ENCODE measurements at regions not wholly inside any gene's neighbourhood (a gene's known extent, or its start where the extent isn't known, plus 50 kb on each side); places are given as distances from the start of the nearest gene placed in this dataset.
A peak's percentile ranks its signal among the peaks of the same experiment; 100 is the strongest.

DNA sequence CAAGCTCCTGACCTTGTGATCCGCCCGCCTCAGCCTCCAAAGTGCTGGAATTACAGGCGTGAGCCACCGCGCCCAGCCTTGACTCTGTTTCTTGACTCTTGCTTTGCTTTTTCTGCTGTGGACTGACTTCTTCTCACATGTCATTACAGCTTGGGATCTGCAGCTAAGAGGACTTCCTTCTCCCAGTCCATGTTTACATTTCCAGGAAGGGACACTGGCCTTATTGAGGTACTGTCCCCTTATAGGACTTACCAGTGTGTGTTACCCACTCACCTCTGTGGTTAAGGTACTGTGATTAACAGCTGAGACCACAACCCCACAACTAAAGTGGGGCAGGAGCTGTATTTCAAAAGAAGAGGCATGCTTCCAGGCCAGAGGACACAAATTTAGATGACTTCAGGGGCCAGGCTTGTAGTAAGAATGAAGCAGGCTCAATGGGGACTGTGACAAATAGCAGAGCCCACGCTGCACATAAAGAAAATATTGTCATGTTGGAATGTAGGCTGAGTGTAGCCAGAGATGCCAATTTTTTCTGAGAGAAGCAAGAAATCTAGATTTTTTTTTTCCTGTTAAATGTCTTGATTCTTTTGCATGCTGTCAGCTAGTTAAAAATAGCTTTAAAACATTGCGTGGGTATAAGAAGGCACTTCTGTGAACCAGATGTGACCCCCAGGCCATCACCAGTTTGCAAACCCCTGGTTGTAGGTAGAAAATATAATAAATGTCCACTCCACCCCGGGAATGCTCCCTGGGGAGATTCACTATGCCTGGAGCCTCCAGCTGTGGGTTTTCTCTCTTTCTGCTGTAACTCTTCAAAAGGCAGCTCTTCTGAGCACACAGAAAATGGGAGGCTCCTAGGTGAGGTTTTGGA is 75.0 kb downstream of the PTPDC1 start:
- DNase-seq (ENCODE audit: low read depth): no peak

DNA sequence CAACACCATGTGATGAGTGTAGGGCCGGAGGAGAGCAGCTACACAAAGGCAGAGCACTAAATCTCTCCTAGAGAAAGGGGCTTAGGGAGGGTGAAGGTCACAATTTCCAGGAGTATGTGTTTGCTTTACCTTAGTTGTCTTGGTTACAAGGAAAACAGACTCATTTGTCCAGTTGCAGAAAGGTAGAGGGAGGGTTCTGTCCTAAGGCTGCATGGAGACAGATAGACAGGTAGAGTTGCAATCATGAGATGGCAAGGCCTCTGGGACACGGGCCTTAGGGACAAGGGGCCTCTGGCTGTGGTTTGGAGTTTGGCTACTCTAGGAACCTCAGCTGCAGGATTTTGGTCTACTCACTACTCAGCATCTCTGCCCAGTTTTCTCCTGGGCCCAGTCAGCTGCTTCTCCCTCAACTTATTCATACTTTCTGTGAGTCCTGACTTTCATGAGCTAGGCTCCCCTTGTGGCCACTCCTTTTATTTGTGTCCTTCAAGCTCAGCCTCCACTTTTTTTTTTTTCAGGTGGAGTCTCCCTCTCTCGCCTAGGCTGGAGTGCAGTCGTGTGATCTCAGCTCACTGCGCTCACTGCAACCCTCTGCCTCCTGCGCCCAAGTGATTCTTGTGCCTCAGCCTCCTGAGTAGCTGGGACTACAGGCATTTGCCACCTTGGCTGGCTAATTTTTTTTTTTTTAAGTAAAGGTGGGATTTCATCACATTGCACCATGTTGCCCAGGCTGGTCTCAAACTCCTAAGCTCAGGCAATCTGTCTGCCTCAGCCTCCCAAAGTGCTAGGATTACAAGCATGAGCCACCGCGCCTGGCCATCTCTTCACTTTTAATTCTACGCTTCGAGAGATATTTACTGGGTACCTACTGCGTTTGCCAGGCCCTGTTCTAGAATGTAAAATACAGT is 76.6 kb downstream of the PTPDC1 start:
- no peak for DNase-seq (ENCODE audit: low read depth)

DNA sequence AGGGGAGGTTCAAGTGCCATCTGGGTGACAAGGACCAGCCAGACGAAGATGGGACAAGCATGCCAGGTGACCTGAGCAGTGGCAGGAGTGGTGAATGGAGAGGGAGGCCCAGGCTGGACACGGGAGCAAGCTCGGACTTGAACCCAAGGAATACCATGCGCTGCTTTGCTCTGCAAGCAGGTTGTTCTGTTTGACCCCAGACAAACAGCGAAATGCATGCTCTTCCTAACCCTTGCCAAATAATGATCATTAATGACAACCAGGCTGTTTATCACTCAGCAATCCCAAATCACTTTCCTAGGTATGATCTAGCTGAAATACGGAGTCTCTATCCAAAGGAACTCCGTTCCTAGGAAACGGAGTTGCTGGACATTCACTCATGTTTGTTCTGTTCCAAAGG is 77.4 kb downstream of the PTPDC1 start:
- no peak for DNase-seq (ENCODE audit: low read depth)

DNA sequence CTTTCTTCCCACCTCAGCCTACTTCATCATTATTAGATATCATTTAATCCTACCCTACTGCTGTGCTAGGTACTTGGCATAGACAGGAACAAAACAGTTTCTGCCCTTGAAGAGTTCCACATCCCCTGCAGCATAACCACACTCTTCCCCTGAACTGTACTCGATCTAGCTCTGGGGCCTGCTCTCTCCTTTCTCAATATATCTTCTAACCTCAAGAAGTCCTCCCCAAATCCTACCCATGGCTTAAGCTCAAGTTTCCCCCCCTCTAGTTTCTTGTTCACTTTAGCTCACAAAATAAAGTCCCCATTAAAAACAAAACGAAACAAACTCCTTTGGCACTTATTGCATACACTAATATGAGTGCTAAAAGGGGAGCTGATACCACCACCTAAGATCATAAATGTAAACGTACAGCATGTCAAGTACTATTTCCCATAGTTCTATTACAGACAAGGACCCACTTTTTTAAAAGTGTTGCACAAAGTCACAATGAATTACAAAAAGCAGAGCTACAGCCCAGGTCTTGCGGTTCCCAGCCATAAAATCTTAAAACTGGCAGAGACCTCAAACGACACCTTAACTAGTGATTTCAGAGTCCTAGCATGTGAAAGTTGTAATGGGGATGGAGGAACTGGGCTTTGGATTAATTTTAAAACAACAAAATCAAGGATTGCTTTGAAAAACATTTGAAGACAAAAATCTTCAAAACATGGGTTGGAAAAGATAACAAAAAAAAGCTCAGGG is 80.7 kb downstream of the PTPDC1 start:
- no peak for DNase-seq (ENCODE audit: low read depth)

DNA sequence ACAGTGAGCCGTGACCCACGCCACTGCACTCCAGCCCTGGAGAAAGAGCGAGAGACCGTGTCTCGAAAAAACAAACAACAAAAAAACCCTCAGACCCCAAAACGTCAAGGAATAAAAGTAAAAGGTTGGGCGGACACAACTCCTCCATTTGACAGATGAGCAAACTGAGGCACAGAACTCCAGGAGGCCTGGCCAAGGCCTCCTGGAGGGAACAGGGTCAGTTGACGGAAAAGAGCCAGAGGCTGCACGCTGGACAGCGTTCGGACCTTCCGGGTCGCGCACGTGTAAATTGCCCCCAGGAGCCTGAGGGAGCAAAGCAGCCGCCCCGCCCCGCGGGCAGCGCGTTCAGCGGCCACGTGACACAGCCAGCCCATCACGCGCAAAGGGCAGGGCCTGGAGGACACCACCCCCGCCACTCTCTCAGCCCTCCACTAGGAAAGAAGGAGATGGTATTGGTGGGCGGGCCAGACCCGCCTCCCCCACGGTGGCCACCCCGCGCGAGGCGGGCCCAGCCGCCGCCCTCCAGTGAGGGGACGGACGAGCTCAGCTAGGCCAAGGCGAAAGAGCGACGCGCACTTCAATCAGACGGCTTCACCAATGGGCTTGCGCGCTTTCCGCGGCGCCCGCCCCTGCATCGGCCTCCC is 81.5 kb downstream of the PTPDC1 start:
- peak; percentile 95 for DNase-seq (ENCODE audit: low read depth)

DNA sequence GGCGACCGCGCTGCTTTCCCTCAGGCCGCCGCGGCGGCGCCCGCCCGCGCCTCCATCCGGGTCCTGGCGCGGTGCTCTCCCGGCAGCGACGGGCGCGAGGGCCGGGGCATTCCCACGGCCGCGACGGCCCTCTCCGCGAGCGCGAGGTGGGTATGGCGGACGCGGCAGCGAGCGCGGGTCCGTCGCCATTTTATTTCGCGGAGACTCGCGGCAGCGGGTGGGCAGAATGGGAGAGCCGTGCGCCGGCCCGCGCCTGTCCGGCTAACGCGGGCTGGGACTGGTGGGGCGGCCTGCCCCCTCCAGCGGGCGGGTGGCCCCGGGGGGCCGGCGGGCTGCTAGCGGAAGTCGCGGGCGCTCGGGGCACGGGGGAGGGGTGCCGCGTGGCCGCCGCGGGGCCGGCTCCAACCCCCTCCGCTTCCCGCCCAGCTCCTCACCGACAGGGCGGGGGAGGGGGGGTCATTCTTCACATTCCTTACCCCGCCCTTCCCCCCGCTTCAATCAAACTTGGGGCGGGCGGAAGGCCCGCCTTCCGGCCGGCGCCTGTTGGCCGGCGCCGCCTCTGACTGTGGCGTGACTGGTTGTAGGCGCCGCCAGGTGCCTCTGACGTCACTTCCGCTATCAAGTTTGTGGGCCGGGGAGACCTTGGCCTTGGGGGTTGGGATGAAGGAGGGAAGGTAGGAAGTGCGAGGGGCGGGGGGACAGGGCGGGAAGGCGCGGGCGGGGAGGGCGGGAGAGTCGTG is 82.1 kb downstream of the PTPDC1 start:
- peak; percentile 91 for DNase-seq (ENCODE audit: low read depth)

DNA sequence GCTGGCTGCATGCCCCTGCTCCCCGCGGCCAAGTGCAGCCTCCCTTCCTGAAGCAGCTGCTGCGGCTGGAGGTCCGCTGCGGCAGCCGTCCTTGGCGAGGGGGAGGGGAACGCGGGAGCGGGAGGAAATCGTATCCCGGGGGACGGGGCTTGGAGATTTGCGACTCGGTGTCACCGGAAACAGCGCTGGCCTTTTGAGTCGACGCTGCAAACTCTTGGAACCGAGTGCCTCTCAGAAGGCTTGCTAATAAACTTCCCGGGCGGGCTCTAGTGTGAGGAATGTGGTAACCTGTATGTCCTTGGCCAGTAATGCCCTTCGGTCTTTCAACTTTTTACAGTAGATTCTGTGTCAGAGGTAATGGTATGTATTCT is 82.7 kb downstream of the PTPDC1 start:
- no peak for DNase-seq (ENCODE audit: low read depth)

DNA sequence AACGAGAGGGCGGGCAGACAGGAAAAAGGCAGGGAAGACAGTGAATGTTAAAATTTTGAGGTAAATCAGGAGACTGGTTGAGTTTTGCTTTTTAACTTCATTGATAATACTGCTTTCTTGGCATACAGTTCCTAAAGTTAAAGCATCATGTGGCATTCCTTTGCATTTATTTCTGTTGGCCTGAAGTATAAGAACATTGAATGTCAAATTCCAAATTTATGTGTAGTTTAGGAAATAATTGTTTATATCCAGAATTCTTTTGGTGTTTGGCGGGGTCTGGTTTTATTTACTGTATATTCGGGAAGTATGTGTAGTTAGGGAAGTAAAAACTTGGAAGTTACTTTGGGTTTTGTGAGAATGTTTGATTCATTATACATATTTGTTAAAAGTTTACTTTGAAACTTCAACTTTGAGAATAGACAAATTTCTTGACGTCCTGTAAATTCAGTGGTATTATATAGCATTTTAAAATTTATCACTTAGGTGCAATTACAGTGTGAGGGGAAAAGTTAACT is 83.2 kb downstream of the PTPDC1 start:
- DNase-seq (ENCODE audit: low read depth): no peak

DNA sequence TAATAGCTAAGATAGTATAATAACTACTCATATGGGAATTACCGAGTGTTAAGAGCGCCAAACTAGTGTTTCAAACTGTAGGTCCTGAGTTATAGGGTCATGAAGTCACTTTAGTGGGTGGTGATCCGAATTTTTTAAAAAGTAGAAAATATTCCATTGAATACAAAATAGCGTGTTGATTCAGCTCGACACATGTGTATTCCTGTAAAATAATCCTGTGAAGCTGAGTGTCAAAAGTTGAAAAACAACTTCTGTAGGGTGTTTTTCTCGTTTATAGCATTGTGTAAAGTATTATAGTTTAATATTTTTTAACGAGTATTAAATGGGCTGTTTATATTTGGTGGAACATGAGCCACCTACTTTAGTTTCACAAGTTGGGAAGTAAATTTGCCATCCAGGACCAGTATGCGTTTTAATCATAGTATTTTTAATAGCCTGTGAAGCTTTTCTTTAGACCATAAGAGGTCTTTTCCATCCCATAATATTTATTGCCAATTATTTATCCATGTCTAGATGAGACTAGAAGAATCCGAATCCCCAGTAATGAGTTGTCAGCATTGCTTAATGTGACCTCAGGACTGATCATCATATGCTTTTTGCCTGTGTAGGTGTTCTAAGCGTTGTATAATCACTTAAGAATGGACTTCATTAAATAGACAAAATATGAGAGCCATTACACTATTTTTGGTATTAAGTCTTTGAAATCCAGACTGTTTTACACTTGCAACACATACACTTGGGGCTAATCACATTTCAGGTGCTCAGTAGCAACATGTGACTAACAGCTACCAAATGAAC is 84.1 kb downstream of the PTPDC1 start:
- DNase-seq (ENCODE audit: low read depth): no peak

DNA sequence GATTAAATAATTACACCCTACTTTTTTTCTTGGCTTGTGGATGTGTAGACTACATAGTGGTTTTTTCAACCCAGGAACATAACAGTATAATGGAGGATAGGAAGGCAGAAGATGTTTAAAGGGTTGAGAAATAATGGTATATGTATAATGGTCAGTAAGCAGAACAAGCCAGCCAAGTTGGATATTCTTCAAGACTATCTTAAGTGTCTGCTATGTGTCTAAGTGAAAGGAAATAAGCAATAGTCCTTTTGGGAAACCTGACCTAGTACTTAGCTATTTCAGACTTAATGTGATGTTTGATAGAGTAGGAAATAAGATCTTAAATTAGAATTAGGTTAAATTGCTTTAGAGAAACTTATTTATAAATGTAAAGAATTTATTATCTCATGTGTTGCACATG is 85.7 kb downstream of the PTPDC1 start:
- DNase-seq (ENCODE audit: low read depth): no peak

DNA sequence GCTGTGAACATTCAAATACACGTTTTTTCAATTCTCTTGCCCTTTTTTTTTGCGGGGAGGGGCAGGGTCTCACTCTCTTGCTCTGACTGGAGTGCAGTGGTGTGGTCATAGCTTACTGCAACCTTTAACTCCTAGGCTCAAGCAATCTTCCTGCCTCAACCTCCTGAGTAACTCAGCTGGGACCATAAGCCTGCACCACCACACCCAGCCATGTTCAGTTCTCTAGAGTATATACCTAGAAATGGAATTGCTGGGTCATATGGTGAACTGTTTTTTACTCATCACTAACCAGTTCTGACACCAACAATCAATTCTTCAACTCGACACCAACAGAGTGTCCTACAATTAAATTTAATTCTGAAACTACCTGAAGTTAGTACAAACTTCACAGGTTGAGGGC is 85.5 kb upstream of the ZNF169 start:
- DNase-seq (ENCODE audit: low read depth): no peak

DNA sequence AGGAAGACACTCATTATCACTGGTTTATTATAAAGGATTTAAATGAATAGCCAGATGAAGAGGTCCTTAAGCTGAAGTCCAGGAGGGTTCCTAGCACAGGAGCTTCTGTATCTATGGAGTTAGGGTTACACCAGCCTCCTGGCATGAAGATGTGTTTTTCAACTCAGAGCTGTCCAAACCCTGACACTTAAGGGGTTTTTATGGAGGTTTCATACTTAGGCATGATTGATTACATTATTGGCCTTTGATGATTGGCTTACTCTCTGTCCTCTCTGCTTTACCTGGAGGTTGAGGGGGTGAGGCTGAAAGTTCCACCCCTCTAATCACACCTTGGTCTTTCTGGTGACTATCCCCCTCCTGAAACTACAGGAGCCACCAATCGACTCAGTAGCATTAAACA is 84.9 kb upstream of the ZNF169 start:
- no peak for DNase-seq (ENCODE audit: low read depth)

DNA sequence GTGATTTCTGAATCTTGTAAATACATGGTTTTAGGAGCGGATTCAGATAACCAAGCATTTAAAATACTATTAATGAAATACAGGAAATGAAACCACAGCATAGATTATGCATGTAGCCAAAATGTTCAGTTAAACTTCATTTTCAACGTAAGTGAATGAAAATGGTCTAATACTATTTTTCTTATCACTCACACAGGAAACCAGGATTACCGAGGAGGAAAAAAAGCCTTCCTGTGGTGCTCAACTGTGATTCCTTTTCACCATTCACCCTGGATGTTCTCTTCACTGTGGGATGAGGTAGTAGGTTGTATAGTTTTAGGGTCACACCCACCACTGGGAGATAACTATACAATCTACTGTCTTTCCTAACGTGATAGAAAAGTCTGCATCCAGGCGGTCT is 83.4 kb upstream of the ZNF169 start:
- no peak for DNase-seq (ENCODE audit: low read depth)

DNA sequence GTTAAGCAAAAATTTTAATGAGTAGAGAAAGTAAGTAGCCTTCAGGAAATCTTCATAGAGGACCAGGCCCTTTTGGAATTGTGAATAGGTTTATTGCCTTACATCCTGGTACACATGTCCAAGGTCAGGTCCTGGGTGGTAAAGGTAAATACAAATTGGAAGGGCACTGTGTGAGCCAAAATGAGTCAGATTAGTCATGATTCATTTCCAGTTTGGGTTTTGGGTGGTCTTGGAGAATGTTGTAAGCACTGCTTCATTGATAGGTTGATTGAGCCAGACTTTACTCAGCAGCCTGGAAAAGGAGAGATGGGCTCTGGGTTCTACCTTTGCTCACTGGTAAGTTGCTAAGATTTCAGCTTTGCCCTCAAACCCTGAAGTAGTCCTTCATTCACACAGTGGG is 82.5 kb upstream of the ZNF169 start:
- DNase-seq (ENCODE audit: low read depth): no peak

DNA sequence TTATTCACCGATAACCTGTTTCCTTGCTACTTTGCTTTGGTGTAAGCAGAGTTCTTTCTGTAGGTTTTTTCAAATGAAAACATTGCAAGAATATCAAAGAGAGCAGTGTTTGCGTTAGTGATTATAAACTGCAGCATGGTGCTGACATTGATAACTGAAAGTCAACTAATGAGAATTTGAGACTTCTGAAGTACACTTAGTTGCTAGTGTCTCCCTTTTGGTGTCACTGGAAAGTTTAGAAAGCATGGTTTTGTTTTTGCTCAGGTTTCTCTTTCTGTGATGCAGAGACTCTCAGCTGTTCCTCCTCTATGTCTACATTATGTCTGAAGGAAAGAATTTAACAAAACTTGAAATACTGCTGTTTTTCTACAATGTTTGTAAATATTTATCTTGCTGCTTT is 80.2 kb upstream of the ZNF169 start:
- DNase-seq (ENCODE audit: low read depth): no peak

DNA sequence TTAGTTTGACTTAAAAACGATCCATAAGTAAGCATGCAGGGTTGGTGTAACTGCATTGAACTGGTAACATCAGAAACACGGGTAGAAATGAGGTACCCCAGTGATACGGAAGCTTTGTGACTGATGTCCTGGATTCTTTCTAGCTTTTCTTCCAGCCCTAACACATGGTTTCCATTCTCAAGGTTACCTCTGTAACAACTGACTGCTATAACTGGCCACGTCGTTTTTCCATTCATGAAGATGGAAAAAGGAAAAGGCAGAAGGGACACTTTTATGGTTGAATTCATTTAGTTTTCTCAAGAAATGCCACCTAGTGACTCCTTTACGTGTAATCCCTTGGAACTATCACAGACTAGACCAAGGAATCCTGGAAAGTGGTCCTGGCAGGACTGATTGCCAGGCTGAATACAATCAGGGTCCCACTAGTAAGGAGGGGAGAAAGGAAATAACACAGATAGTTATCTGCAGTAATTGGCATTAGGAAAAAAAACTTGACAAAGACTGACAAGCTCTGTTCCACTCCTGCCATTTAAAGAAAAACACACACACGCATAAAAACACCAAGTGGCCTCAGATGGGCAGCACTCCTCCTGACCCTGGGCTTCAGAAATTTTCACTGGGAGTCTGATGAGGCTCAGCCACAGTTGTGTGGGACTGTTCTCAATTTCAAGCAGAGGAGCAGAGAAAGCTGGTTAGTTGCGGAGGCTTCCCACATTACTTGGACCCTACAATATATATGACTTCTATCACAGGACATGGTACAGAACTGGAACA is 77.5 kb upstream of the ZNF169 start:
- DNase-seq (ENCODE audit: low read depth): no peak

DNA sequence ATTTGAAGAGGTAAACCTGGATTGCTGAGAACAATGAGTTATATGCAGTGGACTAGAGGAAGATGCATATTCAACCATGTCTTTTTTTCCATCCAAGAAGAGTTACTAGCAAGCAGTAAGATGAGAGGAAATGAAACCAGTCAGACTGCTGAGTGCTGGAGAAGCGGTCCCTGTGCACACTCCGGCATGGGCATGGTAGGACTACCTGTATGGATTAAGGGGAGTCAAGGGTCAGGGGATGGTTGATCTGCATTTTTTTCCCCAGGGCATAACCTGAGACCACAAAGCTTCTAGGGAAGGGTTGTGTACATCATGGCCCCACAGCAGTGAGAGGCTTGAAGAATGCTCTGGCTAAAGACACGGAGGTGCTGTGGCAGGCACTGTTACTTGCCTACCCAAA is 76.6 kb upstream of the ZNF169 start:
- DNase-seq (ENCODE audit: low read depth): no peak

DNA sequence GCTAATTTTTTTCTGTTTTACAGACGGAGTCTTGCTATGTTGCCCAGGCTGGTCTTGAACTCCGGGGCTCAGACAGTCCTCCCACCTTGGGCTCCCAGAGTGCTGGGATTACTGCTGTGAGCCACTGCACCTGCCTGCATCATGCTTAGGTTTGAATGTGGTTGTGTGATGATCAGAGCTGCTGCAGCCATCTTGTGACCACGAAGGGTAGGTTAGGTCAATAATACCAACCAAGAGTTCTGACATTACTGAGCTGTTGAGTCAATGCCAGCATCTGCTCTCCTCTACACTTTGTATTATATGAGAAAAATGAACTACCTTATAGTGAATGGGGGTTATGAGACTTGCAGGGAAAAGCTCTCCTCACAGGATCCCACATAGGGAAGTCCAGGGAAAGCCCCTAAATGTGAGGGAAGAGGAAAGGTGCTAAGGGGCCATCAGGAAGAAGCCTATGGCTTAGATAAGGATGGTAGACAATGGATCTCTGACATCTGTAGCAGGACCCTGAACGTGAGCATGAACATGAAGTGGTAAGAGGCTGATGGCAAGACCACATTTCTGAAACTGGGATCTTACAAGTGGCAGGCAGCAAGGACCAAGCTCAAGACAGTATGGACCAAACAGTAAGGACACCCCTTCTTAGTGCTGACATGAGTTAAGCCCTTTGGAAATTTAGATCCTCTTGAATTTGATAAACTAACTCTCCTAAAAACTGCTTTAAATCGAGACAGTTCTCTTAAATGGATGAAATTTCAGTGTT is 75.7 kb upstream of the ZNF169 start:
- no peak for DNase-seq (ENCODE audit: low read depth)

DNA sequence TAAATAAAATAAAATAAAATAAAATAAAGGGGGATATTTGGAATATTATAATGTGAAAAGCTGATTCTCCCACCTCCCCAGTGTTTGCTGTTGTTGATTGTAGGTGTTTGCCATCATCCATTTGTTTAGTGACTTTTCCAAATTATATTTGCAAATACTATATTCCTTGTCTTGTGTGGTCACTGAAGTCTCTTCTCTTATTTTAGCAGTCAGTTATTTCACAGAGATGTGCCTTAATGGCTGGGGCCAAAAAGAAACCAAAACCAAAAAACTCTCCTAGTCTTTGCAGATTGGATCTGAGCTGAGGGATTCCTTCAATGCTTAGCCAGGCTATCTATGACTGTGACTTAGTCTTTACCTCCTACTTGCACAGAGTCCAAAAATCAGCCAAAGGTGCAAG is 70.9 kb upstream of the ZNF169 start:
- DNase-seq (ENCODE audit: low read depth): no peak

All from stimulated activated CD8-positive, alpha-beta memory T cell treated with anti-CD3 and anti-CD28 coated beads, Interleukin-12 subunit alpha, Interleukin-12 subunit beta, amount 100 ng/mL, for 4 hours (primary cell).